ENCODE measurements at regions not wholly inside any gene's neighbourhood (a gene's known extent, or its start where the extent isn't known, plus 50 kb on each side); places are given as distances from the start of the nearest gene placed in this dataset.
"Not testable (repeated sequence)": the region's sequence is repeated elsewhere in the genome, so short reads cannot be mapped to it uniquely, and the experiment has no call there.

- no peaks in the 10 kb centered on the region for H3K9me3 Mint-ChIP-seq
- H3K27me3 Mint-ChIP-seq (ENCODE audit: low read depth), result peaks cover 6% of the 10 kb centered on the region
- H3K27ac Mint-ChIP-seq, result no peak overlapping the region
- H3K4me3 Mint-ChIP-seq (ENCODE audit: low read depth), result no peak overlapping the region
- DNase-seq (ENCODE audit: low spot score), result no peak
- peaks cover 40% of the 10 kb centered on the region for H3K4me1 Mint-ChIP-seq (ENCODE audit: low read depth)
- intact Hi-C loops (cut with micrococcal nuclease), result no loop called here
- H3K36me3 Mint-ChIP-seq (ENCODE audit: low read depth), result no peaks in the 10 kb centered on the region
Measured at GRCh38 chr11:121376130-121376529, 76.0 kb upstream of the SORL1 start.

DNA sequence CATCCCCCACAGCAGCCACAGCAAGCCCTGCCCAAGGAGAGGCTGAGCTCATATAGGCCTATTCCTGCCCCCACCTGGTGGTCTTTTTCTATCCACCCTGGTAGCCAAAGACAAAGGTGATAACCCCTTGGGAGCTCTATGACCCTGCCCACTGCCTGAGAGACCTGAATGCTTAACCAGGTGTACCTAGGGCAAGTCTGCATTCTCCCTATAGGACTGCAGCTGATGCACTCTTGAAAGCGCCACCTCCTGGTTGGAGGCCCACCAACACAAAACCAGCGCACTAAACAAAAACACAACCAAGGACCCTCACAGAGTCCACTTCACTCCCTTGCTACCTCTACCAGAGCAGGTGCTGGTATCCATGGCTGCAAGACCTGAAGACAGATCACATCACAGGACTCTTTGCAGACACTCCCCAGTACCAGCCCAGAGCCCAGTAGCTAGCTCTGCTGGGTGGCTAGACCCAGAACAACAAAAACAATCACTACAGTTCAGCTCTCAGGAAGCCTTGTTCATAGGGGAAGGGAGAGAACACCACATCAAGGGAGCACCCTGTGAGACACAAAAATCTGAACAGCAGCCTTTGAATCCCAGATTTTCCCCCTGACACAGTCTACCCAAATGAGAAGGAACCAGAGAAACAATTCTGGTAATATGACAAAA, 72.8 kb upstream of the SORL1 start:
- DNase-seq (ENCODE audit: low spot score); H3K9me3 Mint-ChIP-seq; H3K27ac Mint-ChIP-seq; H3K27me3 Mint-ChIP-seq (ENCODE audit: low read depth); intact Hi-C loops (cut with micrococcal nuclease); H3K36me3 Mint-ChIP-seq (ENCODE audit: low read depth); H3K4me3 Mint-ChIP-seq (ENCODE audit: low read depth): not testable (repeated sequence)
- H3K4me1 Mint-ChIP-seq (ENCODE audit: low read depth), result peaks cover 25% of the 10 kb centered on the region

DNA sequence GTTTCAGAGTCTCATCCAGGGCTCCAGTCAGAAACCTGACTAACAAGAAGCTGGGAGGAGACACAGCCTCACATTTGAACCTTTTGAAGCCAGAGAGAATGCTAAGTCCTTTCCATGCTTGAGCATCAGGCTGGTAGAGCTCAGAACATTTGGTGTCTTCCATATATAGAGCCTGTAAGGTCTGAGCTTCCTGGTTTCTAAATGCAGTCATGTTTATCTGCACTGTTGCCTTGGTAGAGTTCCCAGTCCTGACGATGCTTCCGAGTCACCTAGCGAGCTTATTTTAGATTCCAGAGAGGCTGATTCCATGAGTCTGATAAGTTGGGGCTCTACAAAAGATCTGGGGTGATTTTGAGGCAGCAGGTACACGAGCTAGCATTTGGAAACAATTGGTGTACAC, 68.4 kb upstream of the SORL1 start:
- intact Hi-C loops (cut with micrococcal nuclease), result no loop called here
- Mint-ChIP-seq H3K4me1 (ENCODE audit: low read depth) (peaks cover 10% of the 10 kb centered on the region), H3K27ac (no peak overlapping the region), H3K9me3 (no peaks in the 10 kb centered on the region), H3K27me3 (ENCODE audit: low read depth) (peaks cover 6% of the 10 kb centered on the region), H3K4me3 (ENCODE audit: low read depth) (no peak overlapping the region), H3K36me3 (ENCODE audit: low read depth) (no peaks in the 10 kb centered on the region)
- no peak for DNase-seq (ENCODE audit: low spot score)

DNA sequence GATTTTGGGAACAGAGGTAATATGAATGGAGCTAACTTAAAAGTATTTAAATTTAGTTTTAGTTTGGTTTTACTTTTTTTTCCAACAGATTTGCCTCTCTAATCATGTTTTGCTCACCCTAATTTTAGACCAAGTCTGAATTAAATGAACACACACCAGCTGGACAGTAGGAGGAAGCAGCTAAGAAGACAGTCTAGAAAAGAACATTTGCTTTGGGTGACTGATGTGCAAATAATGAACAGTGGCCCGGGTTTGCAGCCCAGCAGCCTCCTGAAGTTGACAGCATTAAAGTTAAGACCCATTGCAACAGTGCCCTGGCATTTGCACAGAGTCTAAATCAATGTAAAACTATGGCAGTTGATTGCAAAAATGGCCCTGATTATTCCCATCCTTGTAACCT, 66.4 kb upstream of the SORL1 start:
- H3K9me3 Mint-ChIP-seq, result no peaks in the 10 kb centered on the region
- H3K36me3 Mint-ChIP-seq (ENCODE audit: low read depth), result no peaks in the 10 kb centered on the region
- no peak overlapping the region for H3K27ac Mint-ChIP-seq

More for the DNA sequence above, 66.4 kb upstream of the SORL1 start:
- intact Hi-C loops (cut with micrococcal nuclease), result no loop called here
- Mint-ChIP-seq H3K4me3 (ENCODE audit: low read depth) (no peak overlapping the region), H3K27me3 (ENCODE audit: low read depth) (no peaks in the 10 kb centered on the region), H3K4me1 (ENCODE audit: low read depth) (no peaks in the 10 kb centered on the region)
- no peak for DNase-seq (ENCODE audit: low spot score)
